ENCODE measurements at regions not wholly inside any gene's neighbourhood (a gene's known extent, or its start where the extent isn't known, plus 50 kb on each side); places are given as distances from the start of the nearest gene placed in this dataset.
"Not testable (repeated sequence)": the region's sequence is repeated elsewhere in the genome, so short reads cannot be mapped to it uniquely, and the experiment has no call there.

GRCh38 chr12:90585640-90586304 lies 369.2 kb downstream of the CCER1 start:
- no peak for DNase-seq

- DNase-seq = no peak
These were observed 378.3 kb downstream of the CCER1 start for GRCh38 chr12:90576707-90577106.

GRCh38 chr12:90575995-90576394 lies 379.0 kb downstream of the CCER1 start:
- DNase-seq = no peak

- no peak for DNase-seq
These were observed 380.3 kb downstream of the CCER1 start for GRCh38 chr12:90574676-90575075.

GRCh38 chr12:90572778-90573177 lies 382.2 kb downstream of the CCER1 start:
- DNase-seq = no peak

GRCh38 chr12:90569685-90570084 lies 385.3 kb downstream of the CCER1 start:
- no peak for DNase-seq

- DNase-seq = no peak
These were observed 392.3 kb downstream of the CCER1 start for GRCh38 chr12:90562671-90563070.

GRCh38 chr12:90548595-90548994 lies 406.4 kb downstream of the CCER1 start:
- DNase-seq = no peak

GRCh38 chr12:90546511-90546910 lies 408.5 kb downstream of the CCER1 start:
- no peak for DNase-seq

- DNase-seq = no peak
These were observed 411.1 kb downstream of the CCER1 start for GRCh38 chr12:90543841-90544240.

GRCh38 chr12:90543374-90543773 lies 411.6 kb downstream of the CCER1 start:
- no peak for DNase-seq

GRCh38 chr12:90542852-90543251 lies 412.1 kb downstream of the CCER1 start:
- not testable (repeated sequence) for DNase-seq

- DNase-seq = not testable (repeated sequence)
These were observed 421.1 kb downstream of the CCER1 start for GRCh38 chr12:90533828-90534227.

GRCh38 chr12:90520002-90520734 lies 434.8 kb downstream of the CCER1 start:
- DNase-seq = no peak

GRCh38 chr12:90519285-90519684 lies 435.7 kb downstream of the CCER1 start:
- no peak for DNase-seq

- no peak for DNase-seq
These were observed 439.5 kb downstream of the CCER1 start for GRCh38 chr12:90515199-90516175.

GRCh38 chr12:90514325-90514724 lies 440.7 kb downstream of the CCER1 start:
- DNase-seq = no peak

- no peak for DNase-seq
These were observed 442.5 kb downstream of the CCER1 start for GRCh38 chr12:90512518-90512917.

GRCh38 chr12:90510948-90511347 lies 444.0 kb downstream of the CCER1 start:
- DNase-seq = no peak

GRCh38 chr12:90504806-90505205 lies 450.2 kb downstream of the CCER1 start:
- no peak for DNase-seq

- no peak for DNase-seq
These were observed 452.9 kb downstream of the CCER1 start for GRCh38 chr12:90502070-90502469.

GRCh38 chr12:90501412-90501811 lies 453.6 kb downstream of the CCER1 start:
- DNase-seq = no peak

GRCh38 chr12:90499795-90500194 lies 455.2 kb downstream of the CCER1 start:
- no peak for DNase-seq

Measured in activated CD4-positive, alpha-beta T cell treated with anti-CD3 and anti-CD28 coated beads for 1 hour (primary cell).